ENCODE measurements at regions not wholly inside any gene's neighbourhood (a gene's known extent, or its start where the extent isn't known, plus 50 kb on each side); places are given as distances from the start of the nearest gene placed in this dataset.
"Not testable (repeated sequence)": the region's sequence is repeated elsewhere in the genome, so short reads cannot be mapped to it uniquely, and the experiment has no call there.

GRCh38 chrY:20643055-20643454, 67.5 kb downstream of the EIF1AY start:
- DNase-seq, result peak; percentile 52 to 80
- TF ChIP-seq GATA1 (IDR thresholded peaks at IDR 0.05; ENCODE audit: low read depth, low read length) (no peak), POLR2A (IDR thresholded peaks at IDR 0.05; ENCODE audit: low read length) (no peak)

- DNase-seq, result no peak
- no peak for TF ChIP-seq GATA1 (IDR thresholded peaks at IDR 0.05; ENCODE audit: low read depth, low read length)
- TF ChIP-seq POLR2A (IDR thresholded peaks at IDR 0.05; ENCODE audit: low read length), result no peak
These were observed 72.7 kb downstream of the EIF1AY start for GRCh38 chrY:20648265-20648664.

GRCh38 chrY:20648891-20649290, 73.3 kb downstream of the EIF1AY start:
- peak; percentile 15 for DNase-seq

GRCh38 chrY:20651481-20651880, 75.9 kb downstream of the EIF1AY start:
- DNase-seq, result peak; percentile 28 to 71
- TF ChIP-seq POLR2A (IDR thresholded peaks at IDR 0.05; ENCODE audit: low read length), result no peak
- TF ChIP-seq GATA1 (IDR thresholded peaks at IDR 0.05; ENCODE audit: low read depth, low read length), result no peak

GRCh38 chrY:20659450-20659849, 83.9 kb downstream of the EIF1AY start:
- TF ChIP-seq GATA1 (IDR thresholded peaks at IDR 0.05; ENCODE audit: low read depth, low read length) (no peak), POLR2A (IDR thresholded peaks at IDR 0.05; ENCODE audit: low read length) (no peak)
- DNase-seq, result peak in 1 of 2 experiments; percentile 11

GRCh38 chrY:20662204-20662603, 86.6 kb downstream of the EIF1AY start:
- no peak for TF ChIP-seq POLR2A (IDR thresholded peaks at IDR 0.05; ENCODE audit: low read length)
- TF ChIP-seq GATA1 (IDR thresholded peaks at IDR 0.05; ENCODE audit: low read depth, low read length), result no peak
- DNase-seq, result no peak

GRCh38 chrY:20664196-20664595, 88.6 kb downstream of the EIF1AY start:
- DNase-seq, result peak; percentile 53 to 76
- no peak for TF ChIP-seq GATA1 (IDR thresholded peaks at IDR 0.05; ENCODE audit: low read depth, low read length)
- no peak for TF ChIP-seq POLR2A (IDR thresholded peaks at IDR 0.05; ENCODE audit: low read length)

- DNase-seq, result not testable (repeated sequence)
These were observed 89.8 kb downstream of the EIF1AY start for GRCh38 chrY:20665357-20665756.

GRCh38 chrY:20681935-20682334, 74.0 kb upstream of the RPS4Y2 start:
- TF ChIP-seq POLR2A (IDR thresholded peaks at IDR 0.05; ENCODE audit: low read length) (no peak), GATA1 (IDR thresholded peaks at IDR 0.05; ENCODE audit: low read depth, low read length) (no peak)
- no peak for DNase-seq

- no peak for DNase-seq
- TF ChIP-seq GATA1 (IDR thresholded peaks at IDR 0.05; ENCODE audit: low read depth, low read length), result no peak
- TF ChIP-seq POLR2A (IDR thresholded peaks at IDR 0.05; ENCODE audit: low read length), result no peak
These were observed 72.5 kb upstream of the RPS4Y2 start for GRCh38 chrY:20683371-20683770.

- DNase-seq, result no peak
- TF ChIP-seq POLR2A (IDR thresholded peaks at IDR 0.05; ENCODE audit: low read length) (no peak), GATA1 (IDR thresholded peaks at IDR 0.05; ENCODE audit: low read depth, low read length) (no peak)
These were observed 69.2 kb upstream of the RPS4Y2 start for GRCh38 chrY:20686674-20687073.

Measured in erythroblast (primary cell).